Gastroesophageal sphincter (tissue), 4 donors: ENCODE measurements at regions not wholly inside any gene's neighbourhood (a gene's known extent, or its start where the extent isn't known, plus 50 kb on each side); places are given as distances from the start of the nearest gene placed in this dataset.

ENCODE experiments used
- ATAC-seq: fragments of 150-250 bp; one replicate; pipeline ENCODE4 v1.9.1; 2016; ENCODE audit warnings: mild to moderate bottlenecking, moderate library complexity
- H3K27ac ChIP-seq, 4 donors: fragments of 200-600 bp; sonication (generic) in 3 of 4; 1 replicate in 3 of 4; 2 replicates in 1 of 4; pipeline ENCODE4 v1.5.1; 2016 to 2019
- H3K27me3 ChIP-seq: fragments of 200-600 bp; sonication (generic); one replicate; pipeline ENCODE4 v1.5.1; 2019
- H3K36me3 ChIP-seq, 2 donors: fragments of 200-600 bp; sonication (generic); one replicate each; pipeline ENCODE4 v1.5.1; 2019; ENCODE audit warnings: control low read depth in 1 of 2
- H3K4me1 ChIP-seq, 3 donors: fragments of 200-600 bp; sonication (generic); 1 replicate in 2 of 3; 2 replicates in 1 of 3; pipeline ENCODE4 v1.5.1; 2016 to 2019; ENCODE audit warnings: control low read depth in 2 of 3
- H3K4me3 ChIP-seq, 2 donors: fragments of 200-600 bp; sonication (generic); one replicate each; pipeline ENCODE4 v1.5.1; 2019; ENCODE audit warnings: mild to moderate bottlenecking in 1 of 2, moderate library complexity in 1 of 2
- H3K9me3 ChIP-seq, 3 donors: fragments of 200-600 bp; sonication (generic); one replicate each; pipeline ENCODE4 v1.5.1; 2017 to 2019; ENCODE audit warnings: control low read depth in 2 of 3
- EP300 ChIP-seq: sonication (generic); formaldehyde crosslinking; IDR thresholded peaks from one replicate; pipeline ENCODE4 v1.6.1; 2017; ENCODE audit warnings: antibody characterized with exemption, mild to moderate bottlenecking
- POLR2A ChIP-seq, 2 donors: fragments of 450-650 bp; IDR thresholded peaks; one replicate each; pipeline ENCODE4 v1.6.1; 2017; ENCODE audit warnings: antibody characterized with exemption in 2 of 2, mild to moderate bottlenecking in 2 of 2, moderate library complexity in 1 of 2
- POLR2AphosphoS5 ChIP-seq: sonication (generic); formaldehyde crosslinking; IDR thresholded peaks from one replicate; pipeline ENCODE4 v1.6.1; 2017; ENCODE audit warnings: antibody characterized with exemption
- WGBS, 2 donors: methylation state at CpG; one replicate each; pipeline ENCODE4 v1.1.5; 2018; ENCODE audit warnings: low coverage in 1 of 2; 5-methylcytosine and 5-hydroxymethylcytosine counted together
- TF ChIP-seq, protein P1 (sequence below), 4 experiments: fragments of 200-600 bp in 2 of 4; fragments of 450-650 bp in 2 of 4; sonication (generic) in 1 of 4; IDR thresholded peaks; one replicate each; pipeline ENCODE4 v1.5.1; 2017 to 2019; ENCODE audit warnings: antibody characterized with exemption in 4 of 4, mild to moderate bottlenecking in 2 of 4, moderate library complexity in 2 of 4

DNA sequence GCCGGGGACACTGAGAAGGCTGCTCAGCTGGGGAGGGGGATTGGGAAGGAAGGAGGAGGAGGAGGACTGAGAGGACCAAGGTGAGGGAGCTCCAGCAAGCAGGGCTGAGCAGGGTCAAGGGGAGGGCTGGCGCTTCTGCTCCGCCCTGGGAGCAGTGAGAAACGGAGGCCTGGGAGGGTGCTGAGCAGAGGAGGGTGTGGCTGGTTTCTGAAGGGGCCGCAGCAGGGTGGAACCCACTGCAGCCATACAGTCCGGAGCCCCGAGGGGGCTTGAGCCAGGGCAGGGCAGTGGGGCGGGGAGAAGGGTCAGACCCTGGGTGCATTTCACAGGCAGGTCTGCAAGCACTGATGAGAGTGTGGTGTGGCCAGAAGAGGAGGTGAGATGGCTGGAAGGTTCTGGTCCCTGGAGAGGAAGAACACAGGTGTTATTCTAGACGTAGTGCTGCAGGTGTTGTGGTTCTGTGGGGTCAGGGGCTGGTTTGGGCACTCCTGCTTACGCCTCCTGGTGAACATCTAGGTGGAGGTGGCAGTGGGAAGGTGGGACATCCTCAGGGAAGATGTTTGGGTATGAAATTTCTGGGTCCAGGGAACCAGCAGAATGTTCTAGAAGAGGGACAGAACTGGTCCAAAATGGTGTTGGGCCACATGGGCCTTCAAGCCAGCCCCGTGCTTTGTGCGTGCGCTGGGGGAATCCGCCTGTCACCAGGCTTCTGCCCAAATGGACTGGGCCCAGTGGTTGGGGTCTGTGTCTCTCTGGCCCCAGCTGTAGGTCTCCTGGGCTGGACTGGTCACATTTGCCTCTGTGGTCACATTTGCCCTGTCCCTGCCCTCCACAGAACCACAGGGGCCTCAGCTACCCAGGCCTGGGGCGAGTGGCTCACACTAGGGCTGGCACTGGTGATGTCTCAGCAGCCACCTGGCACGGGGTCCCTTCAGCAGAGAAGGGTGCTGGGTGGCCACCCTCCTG is 714.7 kb downstream of the BRD1 start:
- H3K27me3 ChIP-seq: peaks cover 57% of the 10 kb centered on the region
- no peaks in the 10 kb centered on the region for H3K4me1 ChIP-seq
- H3K36me3 ChIP-seq: no peaks in the 10 kb centered on the region
- H3K4me3 ChIP-seq: no peak overlapping the region
- WGBS, 2 donors: 76 to 78% methylated on average over 9 to 10 of the region's 16 CpGs
- H3K9me3 ChIP-seq: no peaks in the 10 kb centered on the region
- TF ChIP-seq POLR2A (IDR thresholded peaks at IDR 0.05) (no peak), POLR2AphosphoS5 (no peak), EP300 (no peak)
- TF ChIP-seq, protein P1, sequence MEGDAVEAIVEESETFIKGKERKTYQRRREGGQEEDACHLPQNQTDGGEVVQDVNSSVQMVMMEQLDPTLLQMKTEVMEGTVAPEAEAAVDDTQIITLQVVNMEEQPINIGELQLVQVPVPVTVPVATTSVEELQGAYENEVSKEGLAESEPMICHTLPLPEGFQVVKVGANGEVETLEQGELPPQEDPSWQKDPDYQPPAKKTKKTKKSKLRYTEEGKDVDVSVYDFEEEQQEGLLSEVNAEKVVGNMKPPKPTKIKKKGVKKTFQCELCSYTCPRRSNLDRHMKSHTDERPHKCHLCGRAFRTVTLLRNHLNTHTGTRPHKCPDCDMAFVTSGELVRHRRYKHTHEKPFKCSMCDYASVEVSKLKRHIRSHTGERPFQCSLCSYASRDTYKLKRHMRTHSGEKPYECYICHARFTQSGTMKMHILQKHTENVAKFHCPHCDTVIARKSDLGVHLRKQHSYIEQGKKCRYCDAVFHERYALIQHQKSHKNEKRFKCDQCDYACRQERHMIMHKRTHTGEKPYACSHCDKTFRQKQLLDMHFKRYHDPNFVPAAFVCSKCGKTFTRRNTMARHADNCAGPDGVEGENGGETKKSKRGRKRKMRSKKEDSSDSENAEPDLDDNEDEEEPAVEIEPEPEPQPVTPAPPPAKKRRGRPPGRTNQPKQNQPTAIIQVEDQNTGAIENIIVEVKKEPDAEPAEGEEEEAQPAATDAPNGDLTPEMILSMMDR (IDR thresholded peaks at IDR 0.05): no peak
- no peak for ATAC-seq
- no peak overlapping the region for H3K27ac ChIP-seq

DNA sequence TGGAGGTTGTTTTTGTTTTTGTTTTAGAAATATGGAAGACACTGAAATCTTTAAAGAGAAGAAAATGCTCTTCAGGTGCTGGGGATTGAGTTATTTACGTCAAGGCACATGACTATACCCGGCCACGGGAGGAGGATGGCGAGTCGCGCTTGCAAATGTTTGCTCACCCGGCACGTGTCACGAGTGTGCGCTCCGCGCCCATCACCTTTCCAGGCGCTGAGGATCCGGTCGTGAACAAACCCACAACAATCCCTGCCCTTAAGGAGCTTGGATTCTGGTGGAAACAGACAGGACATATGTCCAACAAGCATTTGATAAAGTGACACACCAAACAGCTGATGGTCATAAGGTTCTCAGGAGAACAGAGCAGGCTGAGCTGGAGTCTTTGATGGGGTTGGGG is 715.5 kb downstream of the BRD1 start:
- Histone ChIP-seq H3K36me3 (no peaks in the 10 kb centered on the region), H3K9me3 (no peaks in the 10 kb centered on the region), H3K4me3 (no peak overlapping the region), H3K4me1 (no peaks in the 10 kb centered on the region), H3K27me3 (peaks cover 64% of the 10 kb centered on the region), H3K27ac (no peak overlapping the region)
- no peak for ATAC-seq
- 50 to 87% methylated on average over 2 to 15 of the region's 15 CpGs for WGBS, 2 donors
- TF ChIP-seq POLR2AphosphoS5: no peak
- TF ChIP-seq, protein P1 (IDR thresholded peaks at IDR 0.05): no peak
- no peak for TF ChIP-seq POLR2A (IDR thresholded peaks at IDR 0.05)
- TF ChIP-seq EP300: no peak

DNA sequence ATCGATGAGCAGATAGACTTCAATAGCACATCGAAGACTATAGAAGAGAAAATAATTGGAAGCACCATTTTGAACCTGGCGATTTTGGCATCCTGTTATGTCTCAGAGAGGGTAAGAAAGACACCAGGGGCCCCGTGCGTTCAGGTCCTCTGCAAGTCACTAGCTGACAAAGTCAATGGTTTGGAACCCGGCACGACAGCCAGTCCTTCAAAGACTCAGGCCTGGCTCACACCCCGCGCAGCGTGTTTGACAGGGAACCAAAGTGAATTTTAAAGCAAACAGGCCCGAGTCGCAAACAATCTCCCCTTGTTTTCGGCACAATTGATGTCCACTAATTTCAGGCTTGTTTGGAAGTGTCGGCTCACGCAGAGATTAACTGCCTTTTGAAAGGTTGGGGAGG is 716.6 kb downstream of the BRD1 start:
- H3K27me3 ChIP-seq: peaks cover 70% of the 10 kb centered on the region
- no peaks in the 10 kb centered on the region for H3K9me3 ChIP-seq
- no peak for ATAC-seq
- no peak overlapping the region for H3K4me3 ChIP-seq
- H3K27ac ChIP-seq: no peak overlapping the region
- H3K4me1 ChIP-seq: no peaks in the 10 kb centered on the region
- H3K36me3 ChIP-seq: no peaks in the 10 kb centered on the region
- 64 to 77% methylated on average over 7 to 11 of the region's 15 CpGs for WGBS, 2 donors
- TF ChIP-seq, protein P1 (IDR thresholded peaks at IDR 0.05): no peak
- no peak for TF ChIP-seq POLR2AphosphoS5
- no peak for TF ChIP-seq EP300
- no peak for TF ChIP-seq POLR2A (IDR thresholded peaks at IDR 0.05)

DNA sequence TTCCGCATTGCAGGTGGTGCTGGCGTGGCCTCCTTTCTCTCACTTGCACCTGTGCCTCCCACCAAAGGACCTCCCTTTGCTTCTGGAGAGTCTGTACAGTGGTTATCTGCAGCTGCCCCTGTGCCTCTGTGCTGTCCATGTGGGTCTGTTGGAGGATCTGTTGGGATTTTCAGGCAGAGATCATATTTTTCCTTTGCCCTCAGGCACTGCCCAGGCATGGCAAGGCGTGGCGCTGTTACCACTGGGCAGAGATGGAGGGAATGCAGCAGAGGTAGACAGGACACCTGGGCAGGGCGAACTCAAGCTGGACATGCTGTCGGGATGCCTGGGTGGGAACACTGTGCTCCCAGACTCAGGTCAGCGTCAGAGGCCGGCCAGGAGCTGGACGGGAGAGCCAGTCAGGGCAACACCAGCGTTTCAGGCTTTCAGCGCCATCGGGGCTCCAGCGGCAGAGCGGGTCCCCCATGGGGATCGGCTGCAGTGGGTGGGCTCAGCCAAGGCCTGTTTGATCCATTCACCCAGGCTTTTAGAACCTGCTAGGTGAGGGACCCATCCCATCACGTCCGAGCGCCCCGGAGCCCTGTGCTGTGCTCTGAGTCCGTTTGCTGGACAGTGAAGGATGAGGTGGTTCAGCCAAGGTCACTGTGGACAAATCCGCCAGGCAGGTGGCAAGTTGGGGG is 718.9 kb downstream of the BRD1 start:
- Histone ChIP-seq H3K27me3 (peaks cover 85% of the 10 kb centered on the region), H3K36me3 (no peaks in the 10 kb centered on the region), H3K9me3 (no peaks in the 10 kb centered on the region), H3K4me3 (no peak overlapping the region), H3K27ac (no peak overlapping the region), H3K4me1 (no peaks in the 10 kb centered on the region)
- TF ChIP-seq POLR2AphosphoS5 (no peak), POLR2A (IDR thresholded peaks at IDR 0.05) (no peak), EP300 (no peak)
- TF ChIP-seq, protein P1 (IDR thresholded peaks at IDR 0.05): no peak
- no peak for ATAC-seq
- 67 to 100% methylated on average over 1 to 3 of the region's 21 CpGs for WGBS, 2 donors
